WTC11 (cell line): ENCODE measurements at regions not wholly inside any gene's neighbourhood (a gene's known extent, or its start where the extent isn't known, plus 50 kb on each side); places are given as distances from the start of the nearest gene placed in this dataset.

ENCODE experiments used
- ATAC-seq: fragments of 200-7000 bp; cut with Tn5 transposase; 2 replicates; pipeline ENCODE4 v1.10.0; 2021; ENCODE audit warnings: mild to moderate bottlenecking, moderate library complexity
- CTCF ChIA-PET: fragments of 300-600 bp; sonication (Branson Sonifier 250); formaldehyde crosslinking; loops from one replicate; lab custom pipeline; 2021; ENCODE audit warnings: antibody characterized with exemption; lab: Charles Lee
- POLR2A ChIA-PET: fragments of 350-600 bp; sonication (Branson Sonifier 250); formaldehyde crosslinking; loops from one replicate; lab custom pipeline; 2021; ENCODE audit warnings: antibody characterized with exemption; lab: Charles Lee
- DNase-seq: peaks from one replicate; pipeline ENCODE4 v3.0.0; 2021; ENCODE audit warnings: low spot score
- H3K27ac Mint-ChIP-seq: 2 replicates; pipeline ENCODE4 v1.8.0; 2021; ENCODE audit warnings: mixed read lengths
- H3K27me3 Mint-ChIP-seq: 2 replicates; pipeline ENCODE4 v1.8.0; 2021; ENCODE audit warnings: low read depth, mild to moderate bottlenecking, moderate library complexity, mixed read lengths
- H3K36me3 Mint-ChIP-seq: 2 replicates; pipeline ENCODE4 v1.8.0; 2021; ENCODE audit warnings: mixed read lengths
- H3K4me1 Mint-ChIP-seq: 2 replicates; pipeline ENCODE4 v1.8.0; 2022; ENCODE audit warnings: mixed read lengths
- H3K4me3 Mint-ChIP-seq: 2 replicates; pipeline ENCODE4 v1.8.0; 2021; ENCODE audit warnings: mild to moderate bottlenecking, moderate library complexity, mixed read lengths
- H3K9me3 Mint-ChIP-seq: 2 replicates; pipeline ENCODE4 v1.8.0; 2021; ENCODE audit warnings: mixed read lengths
- ARID4B ChIP-seq: sonication (generic); formaldehyde crosslinking; IDR thresholded peaks from 2 replicates; pipeline ENCODE4 v1.8.0; 2023; ENCODE audit warnings: missing genetic modification reagents, mild to moderate bottlenecking, borderline replicate concordance
- ETV6 ChIP-seq: sonication (generic); formaldehyde crosslinking; IDR thresholded peaks from 2 replicates; pipeline ENCODE4 v1.8.1; 2022; ENCODE audit warnings: mild to moderate bottlenecking, missing genetic modification reagents
- FOXP1 ChIP-seq: sonication (generic); formaldehyde crosslinking; IDR thresholded peaks from 2 replicates; pipeline ENCODE4 v1.8.0; 2022; ENCODE audit warnings: missing genetic modification reagents, mild to moderate bottlenecking, moderate library complexity, borderline replicate concordance
- HMGXB4 ChIP-seq: sonication (generic); formaldehyde crosslinking; IDR thresholded peaks from 2 replicates; pipeline ENCODE4 v1.8.1; 2023; ENCODE audit warnings: mild to moderate bottlenecking, moderate library complexity, missing genetic modification reagents
- IRF2 ChIP-seq: sonication (generic); formaldehyde crosslinking; IDR thresholded peaks from 2 replicates; pipeline ENCODE4 v1.8.0; 2022; ENCODE audit warnings: low read depth, missing genetic modification reagents, borderline replicate concordance
- JUN ChIP-seq: sonication (generic); formaldehyde crosslinking; IDR thresholded peaks from 2 replicates; pipeline ENCODE4 v1.8.0; 2023; ENCODE audit warnings: mild to moderate bottlenecking, missing genetic modification reagents
- NR3C1 ChIP-seq: sonication (generic); formaldehyde crosslinking; conservative IDR thresholded peaks from 2 replicates; pipeline ENCODE4 v1.8.1; 2023; ENCODE audit warnings: low read depth, mild to moderate bottlenecking, missing genetic modification reagents
- OVOL2 ChIP-seq: fragments of 250-450 bp; sonication (Bioruptor Pico); IDR thresholded peaks from 2 replicates; pipeline ENCODE4 v1.9.0; 2021; ENCODE audit warnings: mild to moderate bottlenecking, borderline replicate concordance
- PRDM15 ChIP-seq: sonication (generic); formaldehyde crosslinking; IDR thresholded peaks from 2 replicates; pipeline ENCODE4 v1.8.0; 2022; ENCODE audit warnings: missing genetic modification reagents
- RELA ChIP-seq: sonication (generic); formaldehyde crosslinking; IDR thresholded peaks from 2 replicates; pipeline ENCODE4 v1.8.1; 2022; ENCODE audit warnings: missing genetic modification reagents, mild to moderate bottlenecking, borderline replicate concordance
- RORB ChIP-seq: fragments of 250-450 bp; sonication (Bioruptor Pico); IDR thresholded peaks from 2 replicates; pipeline ENCODE4 v1.9.0; 2021; ENCODE audit warnings: mild to moderate bottlenecking
- SOX15 ChIP-seq: fragments of 250-450 bp; sonication (Bioruptor Pico); IDR thresholded peaks from 2 replicates; pipeline ENCODE4 v1.9.0; 2021; ENCODE audit warnings: mild to moderate bottlenecking
- ZMAT4 ChIP-seq: fragments of 250-450 bp; sonication (Bioruptor Pico); IDR thresholded peaks from 2 replicates; pipeline ENCODE4 v1.9.0; 2021; ENCODE audit warnings: mild to moderate bottlenecking
- ZNF138 ChIP-seq: sonication (generic); formaldehyde crosslinking; conservative IDR thresholded peaks from 2 replicates; pipeline ENCODE4 v1.8.1; 2022; ENCODE audit warnings: mild to moderate bottlenecking, moderate library complexity, missing genetic modification reagents
- ZNF416 ChIP-seq: fragments of 250-450 bp; sonication (Bioruptor Pico); IDR thresholded peaks from 2 replicates; pipeline ENCODE4 v1.9.0; 2021; ENCODE audit warnings: mild to moderate bottlenecking, inconsistent platforms
- ZNF425 ChIP-seq: fragments of 250-450 bp; sonication (Bioruptor Pico); conservative IDR thresholded peaks from 2 replicates; pipeline ENCODE4 v1.9.0; 2021; ENCODE audit warnings: mild to moderate bottlenecking
- ZNF671 ChIP-seq: fragments of 250-450 bp; sonication (Bioruptor Pico); IDR thresholded peaks from 2 replicates; pipeline ENCODE4 v1.8.0; 2021; ENCODE audit warnings: mild to moderate bottlenecking

GRCh38 chr20:51140671-51141070 lies 117.8 kb upstream of the KCNG1 start:
- Mint-ChIP-seq H3K4me1 (no peaks in the 10 kb centered on the region), H3K9me3 (peaks cover 5% of the 10 kb centered on the region), H3K4me3 (no peak overlapping the region), H3K27me3 (no peaks in the 10 kb centered on the region; the same call in 1 of the 2 replicates), H3K27ac (no peak overlapping the region), H3K36me3 (0 out of 2 replicates have a peak, but pooled peaks cover 2% of the 10 kb centered on the region)
- ChIA-PET POLR2A (no interaction called here), CTCF (no interaction called here)
- TF ChIP-seq PRDM15 (CRISPR knock-in tag) (no peak), ARID4B (CRISPR knock-in tag) (no peak), ZNF671 (CRISPR knock-in tag) (no peak), IRF2 (no peak), RORB (CRISPR knock-in tag) (no peak), ETV6 (no peak), RELA (no peak), OVOL2 (CRISPR knock-in tag) (no peak), SOX15 (CRISPR knock-in tag) (no peak), NR3C1 (CRISPR knock-in tag) (no peak), ZNF138 (CRISPR knock-in tag) (no peak), ZNF416 (CRISPR knock-in tag) (no peak), HMGXB4 (no peak), ZMAT4 (CRISPR knock-in tag) (no peak), FOXP1 (CRISPR knock-in tag) (no peak), ZNF425 (CRISPR knock-in tag) (no peak), JUN (no peak)
- ATAC-seq (no peak), DNase-seq (no peak)
